Neural cell (in vitro differentiated cells): ENCODE measurements at regions not wholly inside any gene's neighbourhood (a gene's known extent, or its start where the extent isn't known, plus 50 kb on each side); places are given as distances from the start of the nearest gene placed in this dataset.

Experiments used
- H2AFZ ChIP-seq: fragments of 200-600, 300-800 bp; sonication (generic), shearing (Covaris generic); 2 replicates; pipeline ENCODE4 v1.6.0; 2014; ENCODE audit warnings: low read depth, mild to moderate bottlenecking, antibody characterized with exemption, low read length, moderate library complexity
- H3F3A ChIP-seq: fragments of 200-600 bp; shearing (Covaris generic); 2 replicates; pipeline ENCODE4 v1.6.1; 2016; ENCODE audit warnings: mild to moderate bottlenecking, moderate library complexity, mixed read lengths, antibody characterized with exemption, low read length; ENCODE audit not compliant: insufficient read depth, poor library complexity, severe bottlenecking
- H3K27ac ChIP-seq: fragments of 200-600, 300-800 bp; sonication (generic), shearing (Covaris generic); 2 replicates; pipeline ENCODE4 v1.5.1; 2014; ENCODE audit warnings: mild to moderate bottlenecking, low read length, moderate library complexity
- H3K27me3 ChIP-seq: fragments of 300-800, 200-600 bp; sonication (generic), shearing (Covaris generic); 2 replicates; pipeline ENCODE4 v1.6.0; 2014; ENCODE audit warnings: mild to moderate bottlenecking, low read depth, low read length, moderate library complexity; ENCODE audit not compliant: insufficient read depth
- H3K36me3 ChIP-seq: fragments of 300-800, 200-600 bp; sonication (generic), shearing (Covaris generic); 2 replicates; pipeline ENCODE4 v1.5.1; 2014; ENCODE audit warnings: mild to moderate bottlenecking, antibody characterized with exemption, low read length, moderate library complexity; ENCODE audit not compliant: insufficient read depth
- H3K4me2 ChIP-seq: fragments of 300-800, 200-600 bp; sonication (generic), shearing (Covaris generic); 2 replicates; pipeline ENCODE4 v1.6.0; 2014; ENCODE audit warnings: mild to moderate bottlenecking, low read length
- H3K4me3 ChIP-seq: fragments of 300-800, 200-600 bp; sonication (generic), shearing (Covaris generic); 2 replicates; pipeline ENCODE4 v1.5.1; 2014; ENCODE audit warnings: mild to moderate bottlenecking, low read length, moderate library complexity
- H3K79me2 ChIP-seq: fragments of 200-600 bp; shearing (Covaris generic); replicated peaks from 2 replicates; pipeline ENCODE4 v1.6.0; 2014; ENCODE audit warnings: mild to moderate bottlenecking, low read length, moderate library complexity; ENCODE audit not compliant: insufficient read depth
- H3K9ac ChIP-seq: fragments of 300-800, 200-600 bp; sonication (generic), shearing (Covaris generic); 2 replicates; pipeline ENCODE4 v1.6.1; 2016; ENCODE audit warnings: mild to moderate bottlenecking, low read length, mixed read lengths
- H3K9me2 ChIP-seq: fragments of 200-600 bp; shearing (Covaris generic); 2 replicates; pipeline ENCODE4 v1.6.1; 2016; ENCODE audit warnings: mild to moderate bottlenecking, low read length, mixed read lengths; ENCODE audit not compliant: insufficient read depth
- H3K9me3 ChIP-seq: fragments of 200-600, 300-800 bp; sonication (generic), shearing (Covaris generic); 2 replicates; pipeline ENCODE4 v1.6.1; 2016; ENCODE audit warnings: mild to moderate bottlenecking, mixed run types, low read length, moderate library complexity, mixed read lengths
- H4K20me1 ChIP-seq: fragments of 200-600 bp; shearing (Covaris generic); 2 replicates; pipeline ENCODE4 v1.6.1; 2016; ENCODE audit warnings: mild to moderate bottlenecking, mixed run types; ENCODE audit not compliant: insufficient read depth
- EP300 ChIP-seq: fragments of 450-650 bp; conservative IDR thresholded peaks from 2 replicates; pipeline ENCODE4 v1.6.1; 2014; ENCODE audit warnings: antibody characterized with exemption, mild to moderate bottlenecking, moderate library complexity; ENCODE audit not compliant: poor library complexity, severe bottlenecking
- EZH2 ChIP-seq: fragments of 200-600, 300-800 bp; shearing (Covaris generic), sonication (generic); IDR thresholded peaks from 2 replicates; pipeline ENCODE4 v1.6.1; 2014; ENCODE audit warnings: antibody characterized with exemption, low read length, borderline replicate concordance, mild to moderate bottlenecking; ENCODE audit not compliant: insufficient read depth, poor library complexity, severe bottlenecking
- MXI1 ChIP-seq: fragments of 450-650 bp; conservative IDR thresholded peaks from 2 replicates; pipeline ENCODE4 v1.6.1; 2014; ENCODE audit warnings: antibody characterized with exemption, mild to moderate bottlenecking; ENCODE audit not compliant: poor library complexity, severe bottlenecking
- POLR2AphosphoS5 ChIP-seq: IDR thresholded peaks from 2 replicates; pipeline ENCODE4 v1.6.1; 2012
- RAD21 ChIP-seq: fragments of 450-650 bp; conservative IDR thresholded peaks from 2 replicates; pipeline ENCODE4 v1.6.1; 2014; ENCODE audit warnings: antibody characterized with exemption, mild to moderate bottlenecking, moderate library complexity
- SMC3 ChIP-seq: fragments of 450-650 bp; conservative IDR thresholded peaks from 2 replicates; pipeline ENCODE4 v1.6.1; 2014; ENCODE audit warnings: antibody characterized with exemption, mild to moderate bottlenecking, moderate library complexity; ENCODE audit not compliant: poor library complexity
- TAF1 ChIP-seq: IDR thresholded peaks from 2 replicates; pipeline ENCODE4 v1.6.1; 2012; ENCODE audit warnings: low read depth
- TF ChIP-seq, protein P1 (sequence below): fragments of 450-650 bp; IDR thresholded peaks from 2 replicates; pipeline ENCODE4 v1.5.1; 2014; ENCODE audit warnings: antibody characterized with exemption, mild to moderate bottlenecking, moderate library complexity; ENCODE audit not compliant: poor library complexity, severe bottlenecking
- TF ChIP-seq, protein P2 (sequence below): IDR thresholded peaks from 2 replicates; pipeline ENCODE4 v1.6.1; 2012; ENCODE audit warnings: borderline replicate concordance

DNA sequence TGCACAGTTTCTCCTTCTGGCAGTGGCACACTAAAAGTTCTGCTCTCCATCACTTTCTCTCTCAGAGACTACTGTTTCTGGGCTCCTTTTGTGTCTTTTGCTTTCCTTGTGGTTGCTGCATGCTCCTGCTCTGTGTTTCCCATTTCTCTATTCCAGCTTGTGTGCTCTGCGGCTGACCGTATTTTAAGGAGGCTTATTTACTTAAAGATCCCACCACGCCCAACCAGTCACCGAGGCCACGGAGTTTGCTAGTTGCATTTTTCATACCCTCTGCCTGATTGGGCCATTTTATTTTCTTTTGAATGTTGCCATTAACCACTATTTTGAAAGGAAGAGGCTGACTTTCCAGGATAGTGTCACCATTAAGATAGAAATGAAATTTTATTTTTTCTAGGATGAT is 626.4 kb upstream of the MMS22L start:
- no peak overlapping the region for H3K4me2 ChIP-seq
- H3K9ac ChIP-seq, result no peak overlapping the region
- no peaks in the 10 kb centered on the region for H3K79me2 ChIP-seq
- no peak overlapping the region for H2AFZ ChIP-seq
- H3K27ac ChIP-seq, result no peak overlapping the region
- no peaks in the 10 kb centered on the region for H3F3A ChIP-seq
- no peaks in the 10 kb centered on the region for H3K36me3 ChIP-seq
- no peaks in the 10 kb centered on the region for H3K27me3 ChIP-seq
- H3K4me3 ChIP-seq, result no peak overlapping the region
- no peaks in the 10 kb centered on the region for H4K20me1 ChIP-seq
- no peaks in the 10 kb centered on the region for H3K9me2 ChIP-seq
- H3K9me3 ChIP-seq, result no peaks in the 10 kb centered on the region
- TF ChIP-seq EP300, result no peak
- no peak for TF ChIP-seq RAD21
- TF ChIP-seq TAF1, result no peak
- TF ChIP-seq EZH2, result no peak
- TF ChIP-seq, protein P1, sequence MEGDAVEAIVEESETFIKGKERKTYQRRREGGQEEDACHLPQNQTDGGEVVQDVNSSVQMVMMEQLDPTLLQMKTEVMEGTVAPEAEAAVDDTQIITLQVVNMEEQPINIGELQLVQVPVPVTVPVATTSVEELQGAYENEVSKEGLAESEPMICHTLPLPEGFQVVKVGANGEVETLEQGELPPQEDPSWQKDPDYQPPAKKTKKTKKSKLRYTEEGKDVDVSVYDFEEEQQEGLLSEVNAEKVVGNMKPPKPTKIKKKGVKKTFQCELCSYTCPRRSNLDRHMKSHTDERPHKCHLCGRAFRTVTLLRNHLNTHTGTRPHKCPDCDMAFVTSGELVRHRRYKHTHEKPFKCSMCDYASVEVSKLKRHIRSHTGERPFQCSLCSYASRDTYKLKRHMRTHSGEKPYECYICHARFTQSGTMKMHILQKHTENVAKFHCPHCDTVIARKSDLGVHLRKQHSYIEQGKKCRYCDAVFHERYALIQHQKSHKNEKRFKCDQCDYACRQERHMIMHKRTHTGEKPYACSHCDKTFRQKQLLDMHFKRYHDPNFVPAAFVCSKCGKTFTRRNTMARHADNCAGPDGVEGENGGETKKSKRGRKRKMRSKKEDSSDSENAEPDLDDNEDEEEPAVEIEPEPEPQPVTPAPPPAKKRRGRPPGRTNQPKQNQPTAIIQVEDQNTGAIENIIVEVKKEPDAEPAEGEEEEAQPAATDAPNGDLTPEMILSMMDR, result no peak
- TF ChIP-seq, protein P2, sequence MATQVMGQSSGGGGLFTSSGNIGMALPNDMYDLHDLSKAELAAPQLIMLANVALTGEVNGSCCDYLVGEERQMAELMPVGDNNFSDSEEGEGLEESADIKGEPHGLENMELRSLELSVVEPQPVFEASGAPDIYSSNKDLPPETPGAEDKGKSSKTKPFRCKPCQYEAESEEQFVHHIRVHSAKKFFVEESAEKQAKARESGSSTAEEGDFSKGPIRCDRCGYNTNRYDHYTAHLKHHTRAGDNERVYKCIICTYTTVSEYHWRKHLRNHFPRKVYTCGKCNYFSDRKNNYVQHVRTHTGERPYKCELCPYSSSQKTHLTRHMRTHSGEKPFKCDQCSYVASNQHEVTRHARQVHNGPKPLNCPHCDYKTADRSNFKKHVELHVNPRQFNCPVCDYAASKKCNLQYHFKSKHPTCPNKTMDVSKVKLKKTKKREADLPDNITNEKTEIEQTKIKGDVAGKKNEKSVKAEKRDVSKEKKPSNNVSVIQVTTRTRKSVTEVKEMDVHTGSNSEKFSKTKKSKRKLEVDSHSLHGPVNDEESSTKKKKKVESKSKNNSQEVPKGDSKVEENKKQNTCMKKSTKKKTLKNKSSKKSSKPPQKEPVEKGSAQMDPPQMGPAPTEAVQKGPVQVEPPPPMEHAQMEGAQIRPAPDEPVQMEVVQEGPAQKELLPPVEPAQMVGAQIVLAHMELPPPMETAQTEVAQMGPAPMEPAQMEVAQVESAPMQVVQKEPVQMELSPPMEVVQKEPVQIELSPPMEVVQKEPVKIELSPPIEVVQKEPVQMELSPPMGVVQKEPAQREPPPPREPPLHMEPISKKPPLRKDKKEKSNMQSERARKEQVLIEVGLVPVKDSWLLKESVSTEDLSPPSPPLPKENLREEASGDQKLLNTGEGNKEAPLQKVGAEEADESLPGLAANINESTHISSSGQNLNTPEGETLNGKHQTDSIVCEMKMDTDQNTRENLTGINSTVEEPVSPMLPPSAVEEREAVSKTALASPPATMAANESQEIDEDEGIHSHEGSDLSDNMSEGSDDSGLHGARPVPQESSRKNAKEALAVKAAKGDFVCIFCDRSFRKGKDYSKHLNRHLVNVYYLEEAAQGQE, result no peak
- TF ChIP-seq SMC3, result no peak
- TF ChIP-seq MXI1, result no peak
- TF ChIP-seq POLR2AphosphoS5, result no peak

DNA sequence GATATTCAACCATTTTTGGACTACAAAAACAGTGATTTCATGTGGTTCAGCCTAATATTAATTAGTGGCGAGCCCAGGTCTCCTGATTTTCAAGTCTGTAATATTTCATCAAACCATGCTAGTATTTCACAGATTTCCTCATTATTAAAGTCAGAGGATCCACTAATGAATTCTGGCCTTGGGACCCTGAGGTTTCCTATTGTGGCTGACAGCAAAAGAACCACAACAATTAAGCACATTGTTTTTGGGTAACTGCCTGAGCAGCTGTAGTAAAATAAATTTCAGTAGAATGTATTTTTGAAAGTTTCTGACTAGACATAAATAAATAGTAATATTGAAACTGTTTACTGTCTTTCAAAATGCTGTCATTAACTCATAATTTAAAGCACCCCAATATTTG is 630.7 kb upstream of the MMS22L start:
- H3K9me3 ChIP-seq, result no peaks in the 10 kb centered on the region
- no peak overlapping the region for H3K4me2 ChIP-seq
- TF ChIP-seq TAF1, result no peak
- TF ChIP-seq EZH2, result no peak
- no peak for TF ChIP-seq EP300
- TF ChIP-seq, protein P2, result no peak
- TF ChIP-seq SMC3, result no peak
- H3K9me2 ChIP-seq, result no peaks in the 10 kb centered on the region
- no peaks in the 10 kb centered on the region for H4K20me1 ChIP-seq
- H3F3A ChIP-seq, result no peaks in the 10 kb centered on the region
- no peak overlapping the region for H2AFZ ChIP-seq
- no peaks in the 10 kb centered on the region for H3K27me3 ChIP-seq
- no peak overlapping the region for H3K9ac ChIP-seq
- H3K27ac ChIP-seq, result peak overlapping the region; percentile 73
- H3K79me2 ChIP-seq, result no peaks in the 10 kb centered on the region
- H3K36me3 ChIP-seq, result no peaks in the 10 kb centered on the region
- H3K4me3 ChIP-seq, result no peak overlapping the region
